WI38 (cell line): ENCODE measurements at regions not wholly inside any gene's neighbourhood (a gene's known extent, or its start where the extent isn't known, plus 50 kb on each side); places are given as distances from the start of the nearest gene placed in this dataset.
A peak's percentile ranks its signal among the peaks of the same experiment; 100 is the strongest.
"Not testable (repeated sequence)": the region's sequence is repeated elsewhere in the genome, so short reads cannot be mapped to it uniquely, and the experiment has no call there.

Experiments
- H3K4me3 ChIP-seq: 2 replicates; pipeline ENCODE4 v1.5.1; 2011; ENCODE audit warnings: low read depth, mild to moderate bottlenecking, control low read depth, low read length
- CTCF ChIP-seq: IDR thresholded peaks from 2 replicates; pipeline ENCODE4 v1.5.1; 2012; ENCODE audit warnings: low read depth, mild to moderate bottlenecking, control low read depth, low read length

GRCh38 chr14:87628129-87628528 is 364.9 kb downstream of the GALC start:
- H3K4me3 ChIP-seq: no peak overlapping the region
- no peak for TF ChIP-seq CTCF

GRCh38 chr14:87626266-87626665 is 366.7 kb downstream of the GALC start:
- H3K4me3 ChIP-seq: no peak overlapping the region
- no peak for TF ChIP-seq CTCF

- TF ChIP-seq CTCF: no peak
- no peak overlapping the region for H3K4me3 ChIP-seq
Observed at GRCh38 chr14:87623616-87624015, 369.4 kb downstream of the GALC start.

- TF ChIP-seq CTCF: no peak
Observed at GRCh38 chr14:87617079-87617478, 375.9 kb downstream of the GALC start.

GRCh38 chr14:87615822-87616679 is 376.9 kb downstream of the GALC start:
- peak; percentile 75 for TF ChIP-seq CTCF
- no peak overlapping the region for H3K4me3 ChIP-seq

More at GRCh38 chr14:87617079-87617478, 375.9 kb downstream of the GALC start:
- no peak overlapping the region for H3K4me3 ChIP-seq

- TF ChIP-seq CTCF: no peak
- no peak overlapping the region for H3K4me3 ChIP-seq
Observed at GRCh38 chr14:87615047-87615446, 377.9 kb downstream of the GALC start.

GRCh38 chr14:87613881-87614280 is 379.1 kb downstream of the GALC start:
- no peak for TF ChIP-seq CTCF
- no peak overlapping the region for H3K4me3 ChIP-seq

- H3K4me3 ChIP-seq: not testable (repeated sequence)
Observed at GRCh38 chr14:87607056-87607455, 385.9 kb downstream of the GALC start.
